Right lobe of liver (tissue), 4 donors: ENCODE measurements at regions not wholly inside any gene's neighbourhood (a gene's known extent, or its start where the extent isn't known, plus 50 kb on each side); places are given as distances from the start of the nearest gene placed in this dataset.

ENCODE experiments used
- CTCF ChIP-seq, 4 donors: fragments of 200-600 bp in 3 of 4; fragments of 450-650 bp in 1 of 4; IDR thresholded peaks; one replicate each; pipeline versions ENCODE4 v1.5.1 to v1.8.0; 2016 to 2022; ENCODE audit warnings: antibody characterized with exemption in 4 of 4, mild to moderate bottlenecking in 2 of 4
- POLR2A ChIP-seq: fragments of 450-650 bp; IDR thresholded peaks from one replicate; pipeline ENCODE4 v1.6.1; 2017; ENCODE audit warnings: antibody characterized with exemption, mild to moderate bottlenecking
- donor health status: DM: no; HTN: no; CAD: no.
- donor health status: DM: no; HTN: no; CAD: no.
- donor health status: DM: no; HTN: yes; CAD: no.

GRCh38 chr20:51928931-51929330 lies 126.6 kb upstream of the SALL4 start:
- no peak for TF ChIP-seq POLR2A
- no peak for TF ChIP-seq CTCF (IDR thresholded peaks at IDR 0.05)
